ENCODE measurements at regions not wholly inside any gene's neighbourhood (a gene's known extent, or its start where the extent isn't known, plus 50 kb on each side); places are given as distances from the start of the nearest gene placed in this dataset.
"Not testable (repeated sequence)": the region's sequence is repeated elsewhere in the genome, so short reads cannot be mapped to it uniquely, and the experiment has no call there.

GRCh38 chr12:114484822-114485459, 79.0 kb upstream of the TBX5 start:
- not testable (repeated sequence) for TF ChIP-seq CTCF (IDR thresholded peaks at IDR 0.05; ENCODE audit: poor library complexity); EZH2phosphoT487 (IDR thresholded peaks at IDR 0.05; ENCODE audit: low read depth, severe bottlenecking, unreplicated experiment)

Data from hepatocyte (in vitro differentiated cells).